Fibroblast of peridontal ligament (primary cell): ENCODE measurements at regions not wholly inside any gene's neighbourhood (a gene's known extent, or its start where the extent isn't known, plus 50 kb on each side); places are given as distances from the start of the nearest gene placed in this dataset.
"Not testable (repeated sequence)": the region's sequence is repeated elsewhere in the genome, so short reads cannot be mapped to it uniquely, and the experiment has no call there.

Source experiments
- DNase-seq: peaks from one replicate; pipeline ENCODE4 v3.0.0-alpha.2; 2010; ENCODE audit errors: extremely low read depth

DNA sequence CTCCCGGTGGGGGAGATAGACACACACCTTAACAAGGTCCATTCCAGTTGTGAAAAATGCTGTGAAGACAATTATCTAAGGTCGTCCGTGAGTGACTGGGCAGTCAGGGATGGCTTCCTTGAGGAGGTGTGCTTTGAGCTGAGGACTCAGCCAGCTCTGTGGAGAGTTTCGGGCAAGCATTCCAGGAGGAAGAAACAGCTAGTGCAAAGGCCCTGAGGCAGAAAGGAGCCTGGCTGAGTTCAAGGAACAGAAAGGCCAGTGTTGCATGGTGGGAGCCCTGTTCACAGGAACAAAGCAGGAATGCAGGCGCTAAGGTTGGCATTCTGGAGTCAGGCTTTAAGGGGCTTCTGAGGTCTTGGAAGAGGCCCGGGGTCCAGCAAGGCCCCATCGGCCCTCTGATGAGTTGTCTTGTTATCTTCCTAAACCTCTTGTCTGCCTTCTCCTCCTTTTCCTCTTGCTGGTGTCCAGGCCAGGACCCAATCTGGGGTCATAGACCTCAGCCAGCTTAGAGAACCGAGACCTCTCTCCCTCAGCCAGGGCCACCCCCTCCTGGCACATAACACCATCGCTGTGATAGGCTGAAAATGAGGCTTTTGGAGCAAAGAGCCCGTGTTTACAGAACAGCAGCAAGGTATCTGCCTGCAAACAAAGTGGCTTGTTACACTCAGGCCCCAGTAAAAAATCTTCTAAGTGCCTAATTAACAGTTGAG, 270.2 kb upstream of the MVB12B start:
- DNase-seq, result no peak

GRCh38 chr9:126057121-126057825, 269.4 kb upstream of the MVB12B start:
- DNase-seq, result no peak

- no peak for DNase-seq
Measured at GRCh38 chr9:126058011-126058531, 268.6 kb upstream of the MVB12B start.

- no peak for DNase-seq
Measured at GRCh38 chr9:126058591-126058990, 268.0 kb upstream of the MVB12B start.

DNA sequence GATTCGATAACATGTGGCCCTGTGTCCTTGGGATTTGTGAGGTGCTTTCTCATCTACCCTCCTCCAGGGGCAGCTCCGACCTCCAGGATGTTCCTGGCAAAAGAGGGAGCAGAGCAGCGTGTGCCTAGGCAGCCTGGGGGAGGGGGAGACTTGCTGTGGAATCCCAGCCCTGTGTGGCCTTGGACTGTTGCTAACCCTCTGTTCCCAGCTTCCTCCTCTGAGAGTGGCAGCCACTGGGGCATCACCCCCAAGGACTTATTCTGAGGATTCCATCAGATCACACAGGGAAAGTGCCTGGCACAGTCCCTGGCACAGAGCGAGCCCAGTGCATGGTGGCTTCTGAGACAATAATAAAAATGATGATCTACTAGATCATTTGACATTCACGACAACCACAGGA, 265.1 kb upstream of the MVB12B start:
- DNase-seq, result no peak

DNA sequence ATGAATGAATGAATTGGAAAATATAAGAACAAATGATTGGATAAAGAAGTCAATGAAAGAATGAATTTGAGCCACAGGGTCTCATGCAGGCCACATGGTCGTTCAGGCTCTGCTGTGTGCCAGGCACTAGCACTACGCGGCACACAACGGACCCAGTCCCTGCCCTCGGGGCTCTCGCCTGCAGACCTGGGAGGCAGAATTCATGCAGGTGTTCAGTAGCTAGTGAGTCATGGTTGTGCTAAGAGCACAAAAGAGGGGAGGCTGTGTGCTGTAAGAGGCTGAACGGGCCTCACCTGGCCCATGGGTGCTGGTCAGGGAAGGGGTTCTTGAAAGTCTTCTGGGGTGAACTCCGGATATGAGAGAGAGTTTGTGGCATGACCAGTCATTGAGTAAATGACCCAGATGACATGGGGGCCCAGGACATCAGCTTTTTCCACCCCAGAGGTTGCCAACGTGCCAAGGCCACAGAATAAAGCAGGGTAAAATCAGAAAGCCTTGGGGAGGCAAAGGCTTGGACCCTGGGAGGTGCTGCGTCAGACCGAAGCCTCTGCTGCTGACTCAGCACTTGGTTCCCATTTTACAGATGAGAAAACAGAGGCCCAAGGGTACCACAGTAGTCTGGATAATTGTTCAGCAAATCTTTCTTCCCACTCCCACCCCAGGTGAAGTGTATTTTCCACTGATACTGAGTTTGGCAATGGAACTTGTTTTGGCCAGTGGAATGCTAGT, 264.3 kb upstream of the MVB12B start:
- DNase-seq, result no peak

GRCh38 chr9:126063326-126063725, 263.3 kb upstream of the MVB12B start:
- no peak for DNase-seq

- DNase-seq, result no peak
Measured at GRCh38 chr9:126066131-126066530, 260.5 kb upstream of the MVB12B start.

GRCh38 chr9:126067031-126067734, 259.4 kb upstream of the MVB12B start:
- no peak for DNase-seq

DNA sequence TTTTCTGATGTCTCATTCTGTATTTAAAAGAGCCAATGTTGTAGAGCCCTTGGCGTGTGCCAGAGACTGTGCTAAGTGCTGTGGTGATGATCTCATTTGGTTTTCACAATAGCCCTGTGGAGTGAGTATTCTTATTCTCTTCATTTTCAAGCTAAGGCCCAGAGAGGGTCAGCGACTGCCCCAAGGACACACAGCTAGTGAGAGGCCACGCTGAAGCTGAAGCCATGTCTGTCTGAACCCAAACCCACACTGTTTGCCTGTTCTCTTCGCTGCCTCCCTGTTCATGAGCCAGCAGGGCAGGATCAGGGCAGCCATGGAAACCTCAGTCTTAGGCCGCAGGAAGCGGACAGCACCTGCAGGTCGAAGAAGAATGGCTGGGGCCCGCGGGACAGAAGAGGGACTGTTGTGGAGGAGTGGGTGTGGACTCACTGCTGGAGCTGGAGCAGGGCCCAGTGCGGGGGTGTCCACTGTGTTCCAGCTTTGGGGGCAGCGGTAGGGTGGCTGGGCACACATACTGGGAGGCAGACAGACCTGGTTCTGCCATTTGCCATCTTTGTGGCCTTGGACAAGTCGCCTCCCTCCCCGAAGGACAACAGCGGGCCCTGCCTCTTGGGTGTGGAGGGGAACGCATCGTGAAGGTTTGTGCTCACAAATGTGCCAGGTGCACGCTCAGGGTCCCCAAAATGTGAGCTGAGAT, 257.9 kb upstream of the MVB12B start:
- no peak for DNase-seq

DNA sequence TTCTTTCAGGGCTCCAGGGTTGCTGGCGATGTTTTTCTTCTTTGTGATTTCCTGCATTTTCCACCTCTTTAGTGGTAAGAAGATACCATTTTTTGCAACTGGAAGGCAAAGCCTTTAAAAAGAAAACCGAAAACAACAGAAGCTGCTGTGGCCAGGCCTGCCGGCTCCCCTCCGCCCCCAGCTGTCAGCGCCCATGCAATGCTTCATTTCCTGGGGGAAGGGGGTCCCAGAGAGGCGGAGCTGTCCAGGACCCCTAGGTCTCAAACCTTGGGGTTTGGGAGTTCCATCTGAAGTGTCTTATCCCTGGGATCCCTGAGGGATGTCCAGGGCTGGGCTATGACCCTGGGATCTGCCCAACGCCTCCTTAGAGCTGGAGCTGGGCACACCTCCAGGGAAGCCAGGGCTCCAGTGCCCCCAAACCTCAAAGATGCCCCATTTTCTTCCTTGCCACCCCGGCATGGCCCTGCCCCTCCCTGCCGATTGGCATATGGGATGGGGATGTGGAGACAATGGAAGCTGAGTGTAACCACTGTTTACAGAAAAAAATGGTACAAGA, 257.2 kb upstream of the MVB12B start:
- DNase-seq, result no peak

DNA sequence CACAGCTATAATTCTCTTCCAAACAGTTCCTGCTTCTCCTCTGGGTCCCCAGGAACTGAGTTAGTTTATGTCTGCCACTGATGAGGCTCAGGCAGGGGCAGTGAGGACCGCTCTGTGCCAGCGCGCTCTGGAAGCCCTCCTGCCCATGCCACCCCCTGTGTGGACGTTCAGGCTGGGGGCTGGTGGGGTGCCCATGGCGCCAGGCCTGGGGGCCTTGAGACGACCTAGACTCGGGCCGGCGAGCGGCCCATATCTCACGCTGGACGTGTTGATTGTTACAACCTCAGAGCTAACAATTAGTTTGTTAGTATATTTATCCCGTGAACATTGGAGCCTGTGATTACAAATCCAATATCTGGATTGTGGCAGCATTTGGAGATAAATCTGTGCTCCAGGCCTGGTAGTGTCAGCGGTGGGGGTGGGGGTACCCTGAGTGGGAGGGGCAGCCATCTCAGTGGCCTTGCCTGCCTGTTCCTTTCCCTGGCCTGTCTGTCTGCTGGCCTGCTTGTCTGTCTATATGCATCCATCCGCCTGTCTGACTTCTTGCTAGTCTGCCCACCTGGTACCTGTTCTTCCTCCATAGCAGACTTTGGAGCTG, 256.5 kb upstream of the MVB12B start:
- no peak for DNase-seq

DNA sequence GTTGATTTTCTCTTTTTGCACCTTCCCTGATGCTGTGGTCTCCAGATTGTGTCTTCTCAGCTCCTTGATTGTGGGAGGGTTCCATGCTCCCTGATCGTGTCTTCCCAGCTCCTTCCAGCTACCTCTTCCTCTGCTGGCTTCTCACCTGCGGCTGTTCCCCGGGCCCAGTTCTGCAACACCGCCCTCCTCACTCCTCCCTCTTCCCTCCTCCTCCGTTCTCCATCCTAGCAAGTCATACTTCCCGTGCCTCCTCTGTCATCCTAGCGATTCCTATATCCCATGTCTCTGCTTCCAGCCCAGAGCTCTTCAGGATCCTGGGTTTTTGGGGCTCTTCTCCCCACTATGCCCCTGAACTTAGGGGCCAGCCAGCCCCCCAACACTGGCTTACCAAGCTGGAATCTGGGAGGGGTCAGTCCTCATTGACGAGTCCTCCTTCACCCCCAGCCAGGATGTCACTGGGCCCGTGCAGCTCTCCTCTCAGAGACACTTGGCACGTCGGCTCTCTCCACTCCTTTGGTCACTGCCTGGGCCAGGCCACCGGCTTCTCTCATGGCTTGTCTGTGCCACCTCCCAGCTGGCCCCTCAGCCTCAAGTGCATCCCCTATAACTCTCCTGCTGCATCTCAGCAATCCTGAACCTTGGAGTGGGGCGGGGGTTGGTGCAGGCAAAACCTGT, 255.4 kb upstream of the MVB12B start:
- DNase-seq, result no peak

DNA sequence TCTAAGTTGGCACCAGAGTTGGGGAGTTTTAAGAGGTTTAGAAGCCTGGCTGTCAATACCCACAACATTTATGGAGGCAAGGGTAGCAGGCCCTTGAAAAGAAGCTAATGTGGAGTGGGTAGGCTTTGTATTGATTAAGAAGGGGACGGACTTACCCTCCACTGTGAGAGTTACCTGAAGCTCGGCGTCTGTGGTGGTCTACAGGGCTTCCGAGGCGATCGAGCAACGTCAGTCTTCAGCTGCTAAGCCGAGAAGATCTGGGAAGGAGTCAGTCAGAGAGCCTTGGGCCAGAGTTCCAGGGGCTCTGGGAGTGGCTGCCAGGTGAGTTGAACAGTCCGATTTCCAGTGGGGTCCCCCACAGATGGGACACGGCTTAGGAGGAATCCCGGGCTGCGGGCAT, 249.0 kb upstream of the MVB12B start:
- not testable (repeated sequence) for DNase-seq

DNA sequence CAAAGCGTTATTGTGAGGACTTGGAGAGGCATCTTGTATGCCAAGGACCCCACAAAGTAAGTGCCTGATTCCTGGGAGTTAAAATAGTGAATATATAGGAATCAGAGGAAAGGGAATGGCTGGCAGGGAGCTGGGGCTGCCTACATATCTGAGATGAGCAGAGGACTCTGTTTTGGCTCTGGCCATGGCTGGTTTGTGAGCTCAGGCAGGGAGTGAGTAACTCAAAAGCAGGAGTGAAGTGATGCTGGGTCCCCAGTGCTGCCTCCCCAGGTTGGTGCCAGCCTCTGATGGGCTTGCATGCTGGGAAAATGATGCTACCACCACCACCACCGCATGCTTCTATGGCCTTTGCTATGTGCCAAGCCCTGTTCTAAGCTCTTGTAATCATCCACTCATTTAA, 246.0 kb upstream of the MVB12B start:
- no peak for DNase-seq

- DNase-seq, result no peak
Measured at GRCh38 chr9:126081746-126082145, 244.9 kb upstream of the MVB12B start.

DNA sequence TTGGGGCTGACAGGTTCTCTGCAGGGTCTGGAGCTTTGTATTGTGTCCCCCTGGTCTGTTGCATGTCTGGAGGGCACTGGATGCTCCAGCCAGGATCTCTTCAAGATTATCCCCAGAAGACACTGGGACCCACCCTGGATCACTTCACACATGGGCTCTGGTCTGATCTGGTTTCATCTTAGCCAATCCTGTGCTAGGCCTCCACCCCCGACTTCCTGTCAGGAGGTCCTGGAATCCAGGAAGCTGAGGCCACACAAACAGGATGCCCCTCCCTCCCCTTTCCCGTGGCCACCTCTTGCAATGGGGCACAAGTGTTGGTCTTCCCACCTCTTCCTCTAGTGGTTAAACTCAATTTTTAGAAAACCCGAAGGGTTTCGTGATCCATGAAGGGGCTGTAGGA, 242.6 kb upstream of the MVB12B start:
- DNase-seq, result no peak

DNA sequence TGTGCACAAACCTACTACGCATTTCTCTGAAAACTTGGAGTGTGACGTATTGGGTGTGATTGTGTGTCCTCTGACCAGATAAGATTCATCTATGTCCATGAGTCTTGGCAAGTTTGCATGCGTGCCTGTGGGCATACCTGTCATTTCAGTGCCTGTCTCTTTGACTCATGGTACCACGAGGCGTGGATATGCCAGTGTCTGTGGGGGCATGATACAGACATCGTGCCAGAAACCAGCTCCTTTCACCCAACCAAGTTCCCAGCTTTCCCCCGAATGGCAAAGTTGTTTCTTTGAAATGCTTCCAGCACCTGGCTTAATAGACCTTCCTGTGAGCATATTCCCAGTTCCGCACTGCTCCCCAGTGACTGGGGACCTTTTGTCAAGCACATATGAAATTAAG, 241.9 kb upstream of the MVB12B start:
- no peak for DNase-seq

- DNase-seq, result no peak
Measured at GRCh38 chr9:126085170-126085569, 241.5 kb upstream of the MVB12B start.

- no peak for DNase-seq
Measured at GRCh38 chr9:126088336-126088735, 238.3 kb upstream of the MVB12B start.
